H9 (cell line): ENCODE measurements at regions not wholly inside any gene's neighbourhood (a gene's known extent, or its start where the extent isn't known, plus 50 kb on each side); places are given as distances from the start of the nearest gene placed in this dataset.

ENCODE experiments used
- DNase-seq: peaks from one replicate; pipeline ENCODE4 v3.0.0-alpha.2; 2017
- H2AFZ ChIP-seq: one replicate; pipeline ENCODE4 v1.6.1; 2013; ENCODE audit warnings: mild to moderate bottlenecking, low read length, control low read depth, moderate library complexity
- H2AK5ac ChIP-seq: 2 replicates; pipeline ENCODE4 v1.6.1; 2013; ENCODE audit warnings: low read length, control low read depth, mixed read lengths; ENCODE audit not compliant: insufficient read length
- H2BK120ac ChIP-seq: one replicate; pipeline ENCODE4 v1.6.1; 2013; ENCODE audit warnings: low read depth, mild to moderate bottlenecking, low read length, control low read depth, inconsistent platforms; ENCODE audit not compliant: poor library complexity, severe bottlenecking
- H2BK12ac ChIP-seq: 2 replicates; pipeline ENCODE4 v1.6.1; 2013; ENCODE audit warnings: low read length, control low read depth, mixed read lengths, low read depth; ENCODE audit not compliant: insufficient read length
- H2BK15ac ChIP-seq: 2 replicates; pipeline ENCODE4 v1.6.1; 2013; ENCODE audit warnings: low read depth, low read length, control low read depth
- H2BK20ac ChIP-seq: one replicate; pipeline ENCODE4 v1.6.1; 2013; ENCODE audit warnings: low read depth, mild to moderate bottlenecking, low read length, control low read depth, inconsistent platforms; ENCODE audit not compliant: poor library complexity, severe bottlenecking
- H2BK5ac ChIP-seq: 2 replicates; pipeline ENCODE4 v1.6.1; 2013; ENCODE audit warnings: low read length, control low read depth, mixed read lengths; ENCODE audit not compliant: insufficient read length
- H3K14ac ChIP-seq: 2 replicates; pipeline ENCODE4 v1.6.1; 2013; ENCODE audit warnings: low read length, control low read depth; ENCODE audit not compliant: insufficient read depth
- H3K18ac ChIP-seq: 2 replicates; pipeline ENCODE4 v1.6.1; 2013; ENCODE audit warnings: low read depth, mild to moderate bottlenecking, mixed read lengths, low read length, control low read depth; ENCODE audit not compliant: insufficient read length
- H3K23ac ChIP-seq: 2 replicates; pipeline ENCODE4 v1.6.1; 2013; ENCODE audit warnings: low read length, control low read depth, mixed read lengths, low read depth; ENCODE audit not compliant: insufficient read length
- H3K23me2 ChIP-seq: 2 replicates; pipeline ENCODE4 v1.6.1; 2013; ENCODE audit warnings: low read depth, mild to moderate bottlenecking, mixed read lengths, low read length, control low read depth; ENCODE audit not compliant: insufficient read length, poor library complexity, severe bottlenecking
- H3K27ac ChIP-seq: 2 replicates; pipeline ENCODE4 v1.5.1; 2013; ENCODE audit warnings: low read length, control low read depth, mixed read lengths, low read depth; ENCODE audit not compliant: insufficient read length
- H3K27me3 ChIP-seq: 2 replicates; pipeline ENCODE4 v1.6.1; 2013; ENCODE audit warnings: low read length, control low read depth, inconsistent platforms; ENCODE audit not compliant: insufficient read depth
- H3K4ac ChIP-seq: 2 replicates; pipeline ENCODE4 v1.6.1; 2013; ENCODE audit warnings: low read depth, mild to moderate bottlenecking, control low read depth, inconsistent platforms, low read length, moderate library complexity
- H3K4me1 ChIP-seq: 2 replicates; pipeline ENCODE4 v1.6.1; 2013; ENCODE audit warnings: low read length, control low read depth, inconsistent platforms; ENCODE audit not compliant: insufficient read depth
- H3K4me2 ChIP-seq: 2 replicates; pipeline ENCODE4 v1.6.1; 2013; ENCODE audit warnings: low read length, control low read depth, mixed read lengths; ENCODE audit not compliant: insufficient read length, insufficient read depth
- H3K56ac ChIP-seq: 2 replicates; pipeline ENCODE4 v1.6.1; 2013; ENCODE audit warnings: low read depth, mild to moderate bottlenecking, mixed read lengths, low read length, control low read depth; ENCODE audit not compliant: insufficient read length
- H3K79me1 ChIP-seq: 2 replicates; pipeline ENCODE4 v1.6.1; 2013; ENCODE audit warnings: low read depth, mild to moderate bottlenecking, moderate library complexity, low read length, control low read depth, inconsistent platforms; ENCODE audit not compliant: insufficient read depth, poor library complexity, severe bottlenecking
- H3K79me2 ChIP-seq: 2 replicates; pipeline ENCODE4 v1.6.1; 2013; ENCODE audit warnings: low read length, control low read depth, inconsistent platforms; ENCODE audit not compliant: insufficient read depth
- H3K9ac ChIP-seq: 2 replicates; pipeline ENCODE4 v1.6.1; 2013; ENCODE audit warnings: low read length, control low read depth, mixed read lengths; ENCODE audit not compliant: insufficient read length; ENCODE audit errors: extremely low read depth
- H3K9me3 ChIP-seq: one replicate; pipeline ENCODE4 v1.6.1; 2013; ENCODE audit warnings: low read depth, low read length, inconsistent platforms; ENCODE audit not compliant: control insufficient read depth
- H3T11ph ChIP-seq: one replicate; pipeline ENCODE4 v1.6.1; 2013; ENCODE audit warnings: mild to moderate bottlenecking, low read length, control low read depth, inconsistent platforms
- H4K20me1 ChIP-seq: one replicate; pipeline ENCODE4 v1.6.1; 2013; ENCODE audit not compliant: control insufficient read depth, insufficient read length, insufficient read depth
- H4K5ac ChIP-seq: 2 replicates; pipeline ENCODE4 v1.6.1; 2013; ENCODE audit warnings: low read depth, mild to moderate bottlenecking, mixed read lengths, low read length, control low read depth; ENCODE audit not compliant: insufficient read length
- H4K8ac ChIP-seq: replicated peaks from 2 replicates; pipeline ENCODE4 v1.6.1; 2013; ENCODE audit warnings: low read length, control low read depth, mixed read lengths, low read depth; ENCODE audit not compliant: insufficient read length
- H4K91ac ChIP-seq: 2 replicates; pipeline ENCODE4 v1.6.1; 2013; ENCODE audit warnings: low read depth, mild to moderate bottlenecking, moderate library complexity, mixed read lengths, low read length, control low read depth; ENCODE audit not compliant: insufficient read length
- H3K27ac Mint-ChIP-seq, 3 experiments: 2 replicates in 2 of 3; 3 replicates in 1 of 3; pipeline ENCODE4 v1.8.0; 2020 to 2021; ENCODE audit warnings: mixed read lengths in 3 of 3, mild to moderate bottlenecking in 1 of 3, moderate library complexity in 1 of 3
- H3K27me3 Mint-ChIP-seq: 2 replicates; pipeline ENCODE4 v1.8.0; 2021; ENCODE audit warnings: low read depth, mild to moderate bottlenecking, moderate library complexity, mixed read lengths
- H3K36me3 Mint-ChIP-seq, 3 experiments: 2 replicates in 2 of 3; 3 replicates in 1 of 3; pipeline ENCODE4 v1.8.0; 2020 to 2021; ENCODE audit warnings: low read depth in 3 of 3, mixed read lengths in 3 of 3; ENCODE audit not compliant: insufficient read depth in 1 of 3
- H3K4me1 Mint-ChIP-seq, 2 experiments: 2 replicates each; pipeline ENCODE4 v1.8.0; 2020; ENCODE audit warnings: mixed read lengths in 2 of 2
- H3K4me3 Mint-ChIP-seq, 2 experiments: 2 replicates in 1 of 2; 3 replicates in 1 of 2; pipeline ENCODE4 v1.8.0; 2020 to 2021; ENCODE audit warnings: mild to moderate bottlenecking in 2 of 2, mixed read lengths in 2 of 2, moderate library complexity in 1 of 2
- H3K9me3 Mint-ChIP-seq, 2 experiments: 2 replicates in 1 of 2; 3 replicates in 1 of 2; pipeline ENCODE4 v1.8.0; 2020; ENCODE audit warnings: mild to moderate bottlenecking in 2 of 2, mixed read lengths in 2 of 2, moderate library complexity in 1 of 2
- CTCF ChIP-seq: fragments of 200-600 bp; sonication (generic); conservative IDR thresholded peaks from 3 replicates; pipeline ENCODE4 v1.8.0; 2021; ENCODE audit warnings: antibody characterized with exemption, mild to moderate bottlenecking
- WGBS: extraction: QIAGEN DNeasy Blood & Tissue Kit; methylation state at CpG from one replicate; pipeline ENCODE4 v1.1.7; 2013; ENCODE audit warnings: missing lambda C conversion rate, low lambda C conversion rate, mixed read lengths; ENCODE audit not compliant: insufficient read length; ENCODE audit errors: extremely low coverage; 5-methylcytosine and 5-hydroxymethylcytosine counted together

DNA sequence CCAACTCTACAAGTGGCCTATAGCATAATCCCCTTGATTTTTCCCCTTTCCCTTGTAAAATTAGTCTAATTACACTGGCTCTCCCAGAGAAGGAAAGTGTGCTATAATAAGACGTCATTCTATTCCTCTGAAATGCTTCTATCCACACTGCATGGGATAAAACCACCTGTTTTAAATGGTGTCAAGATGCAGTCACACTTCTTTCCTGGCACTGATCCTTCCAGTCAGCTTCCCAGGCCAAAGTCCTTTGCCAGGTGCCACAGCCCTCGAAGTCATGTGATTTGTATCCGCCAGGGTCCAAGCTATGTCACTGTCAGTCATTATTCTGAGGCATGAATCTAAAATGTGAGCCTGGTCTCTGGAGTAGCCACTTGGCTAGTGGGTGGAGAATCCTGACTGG, 169.0 kb upstream of the KIAA1217 start:
- H2BK20ac ChIP-seq, result no peak overlapping the region
- no peak overlapping the region for H2BK120ac ChIP-seq
- no peaks in the 10 kb centered on the region for H3K27me3 Mint-ChIP-seq
- no peak overlapping the region for H2BK12ac ChIP-seq
- H3K56ac ChIP-seq, result no peak overlapping the region
- H3T11ph ChIP-seq, result no peak overlapping the region
- H3K27ac ChIP-seq, result no peak overlapping the region
- TF ChIP-seq CTCF, result no peak
- no peak overlapping the region for H2BK5ac ChIP-seq
- H3K23ac ChIP-seq, result no peak overlapping the region
- no peak overlapping the region for H3K4ac ChIP-seq
- H3K9me3 ChIP-seq, result no peaks in the 10 kb centered on the region
- no peaks in the 10 kb centered on the region for H3K36me3 Mint-ChIP-seq
- H4K8ac ChIP-seq, result no peak overlapping the region
- H3K4me1 Mint-ChIP-seq, result peaks cover 2 to 7% of the 10 kb centered on the region in 2 experiments
- H3K4me3 Mint-ChIP-seq, result no peak overlapping the region
- no peaks in the 10 kb centered on the region for H4K20me1 ChIP-seq
- no peak overlapping the region for H3K18ac ChIP-seq
- H3K23me2 ChIP-seq, result no peaks in the 10 kb centered on the region
- no peaks in the 10 kb centered on the region for H3K27me3 ChIP-seq
- no peak for DNase-seq
- H3K9ac ChIP-seq, result no peak overlapping the region
- H2BK15ac ChIP-seq, result no peak overlapping the region
- H2AK5ac ChIP-seq, result no peak overlapping the region
- H4K91ac ChIP-seq, result no peak overlapping the region
- H4K5ac ChIP-seq, result no peak overlapping the region
- WGBS, result no CpG with 5 or more reads among the region's 3 CpGs
- no peak overlapping the region for H3K14ac ChIP-seq
- no peak overlapping the region for H2AFZ ChIP-seq
- H3K79me2 ChIP-seq, result no peaks in the 10 kb centered on the region
- H3K9me3 Mint-ChIP-seq, result no peaks in the 10 kb centered on the region
- H3K4me2 ChIP-seq, result no peak overlapping the region
- H3K27ac Mint-ChIP-seq, result no peak overlapping the region
- no peaks in the 10 kb centered on the region for H3K79me1 ChIP-seq
- no peaks in the 10 kb centered on the region for H3K4me1 ChIP-seq
